NT2/D1 (cell line): ENCODE measurements at regions not wholly inside any gene's neighbourhood (a gene's known extent, or its start where the extent isn't known, plus 50 kb on each side); places are given as distances from the start of the nearest gene placed in this dataset.

Experiments used
- SUZ12 ChIP-seq: IDR thresholded peaks from 2 replicates; pipeline ENCODE4 v1.6.1; 2011; ENCODE audit not compliant: insufficient read length, insufficient read depth; ENCODE audit errors: extremely low read depth
- YY1 ChIP-seq: IDR thresholded peaks from 2 replicates; pipeline ENCODE4 v1.6.1; 2011; ENCODE audit not compliant: insufficient read length, insufficient read depth
- ZNF274 ChIP-seq: IDR thresholded peaks from 2 replicates; pipeline ENCODE4 v1.6.1; 2011; ENCODE audit warnings: mild to moderate bottlenecking, low read depth, low read length

DNA sequence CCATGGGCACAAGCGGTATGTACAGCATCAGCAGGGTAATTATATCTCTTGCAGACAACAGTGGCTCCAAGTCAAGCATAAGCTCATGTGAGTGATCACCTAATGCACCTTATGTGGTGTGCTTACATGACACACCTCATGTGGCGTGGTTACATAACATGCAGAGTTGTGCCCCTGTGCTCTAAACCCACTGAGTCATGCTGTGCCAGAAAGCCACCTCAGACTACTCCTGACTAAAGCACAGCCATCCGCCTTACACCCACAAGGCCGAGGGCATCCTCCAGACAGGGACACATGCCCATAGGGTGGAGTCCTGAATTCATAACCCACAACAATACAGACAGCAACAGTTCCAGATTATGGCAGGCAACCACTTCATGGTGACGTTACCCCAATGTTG, 163.7 kb upstream of the SLC30A5 start:
- no peak for TF ChIP-seq ZNF274
- TF ChIP-seq YY1, result no peak
- no peak for TF ChIP-seq SUZ12
